BLaER1 (cell line): ENCODE measurements at regions not wholly inside any gene's neighbourhood (a gene's known extent, or its start where the extent isn't known, plus 50 kb on each side); places are given as distances from the start of the nearest gene placed in this dataset.
A peak's percentile ranks its signal among the peaks of the same experiment; 100 is the strongest.
"Not testable (repeated sequence)": the region's sequence is repeated elsewhere in the genome, so short reads cannot be mapped to it uniquely, and the experiment has no call there.

ENCODE experiments used
- H3K27ac ChIP-seq: shearing (Covaris generic); formaldehyde crosslinking; 2 replicates; pipeline ENCODE4 v1.8.1; 2022
- H3K27me3 ChIP-seq: shearing (Covaris generic); formaldehyde crosslinking; 2 replicates; pipeline ENCODE4 v1.8.1; 2022
- H3K36me3 ChIP-seq: shearing (Covaris generic); formaldehyde crosslinking; 2 replicates; pipeline ENCODE4 v1.8.1; 2022
- H3K4me1 ChIP-seq: shearing (Covaris generic); formaldehyde crosslinking; 2 replicates; pipeline ENCODE4 v1.8.1; 2022
- H3K4me2 ChIP-seq: shearing (Covaris generic); formaldehyde crosslinking; 2 replicates; pipeline ENCODE4 v1.8.1; 2022
- H3K4me3 ChIP-seq: shearing (Covaris generic); formaldehyde crosslinking; 2 replicates; pipeline ENCODE4 v1.8.1; 2022
- H3K9ac ChIP-seq: shearing (Covaris generic); formaldehyde crosslinking; 2 replicates; pipeline ENCODE4 v1.8.1; 2022
- H3K9me3 ChIP-seq: shearing (Covaris generic); formaldehyde crosslinking; 2 replicates; pipeline ENCODE4 v1.8.1; 2022
- H4K20me1 ChIP-seq: shearing (Covaris generic); formaldehyde crosslinking; 2 replicates; pipeline ENCODE4 v1.8.1; 2022
- Cebpa-rat ChIP-seq: shearing (Covaris generic); IDR thresholded peaks from 2 replicates; pipeline ENCODE4 v1.8.1; 2022

DNA sequence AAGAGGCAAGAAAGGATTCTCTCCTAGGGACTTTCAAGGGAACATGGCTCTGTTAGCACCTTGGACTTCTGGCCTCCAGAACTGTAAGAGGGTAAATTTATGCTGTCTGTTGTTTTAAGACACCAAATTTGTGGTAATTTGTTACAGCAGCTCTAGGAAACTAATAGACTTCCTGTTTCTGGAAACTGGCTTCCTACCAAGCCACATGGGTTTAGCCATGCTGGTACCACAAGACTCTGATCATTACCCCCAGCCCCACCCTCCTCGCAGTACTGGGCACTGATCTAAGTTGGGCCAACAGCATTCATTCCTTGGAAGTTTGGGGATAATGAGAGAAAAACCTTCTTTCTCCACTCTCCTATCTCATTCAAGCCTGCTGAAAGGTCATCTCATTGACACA is 109.5 kb upstream of the SMLR1 start:
- Histone ChIP-seq H3K27me3 (no peaks in the 10 kb centered on the region), H4K20me1 (no peaks in the 10 kb centered on the region)

DNA sequence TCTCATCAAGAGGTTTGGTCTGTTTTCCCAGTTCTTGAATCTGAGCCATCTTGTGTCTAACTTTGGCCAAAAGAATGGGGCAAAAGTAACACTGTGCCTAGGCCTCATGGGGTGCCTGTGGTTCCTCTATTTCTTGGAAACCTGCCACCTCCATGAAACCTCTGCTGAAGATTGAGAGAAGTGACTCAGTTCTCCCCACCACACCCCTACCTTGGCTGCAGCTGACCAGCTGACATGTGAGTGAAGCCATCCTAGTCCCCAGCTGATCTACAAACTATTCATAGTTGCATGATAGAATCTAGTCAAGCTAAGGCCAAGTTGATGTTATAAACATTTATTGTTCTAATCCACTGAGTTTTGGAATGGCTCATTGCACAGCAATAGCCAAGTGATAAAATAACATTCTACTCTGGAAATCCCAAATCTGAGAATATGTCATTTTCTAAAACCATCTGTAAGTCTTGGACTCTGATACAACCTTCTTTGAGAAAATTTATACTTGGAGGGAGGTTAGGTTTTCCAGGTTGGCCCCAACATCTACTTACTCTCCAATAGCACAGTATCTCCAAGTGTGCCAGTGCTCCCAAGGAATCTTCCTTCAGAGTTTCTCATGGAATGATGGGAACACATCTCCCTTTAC is 107.0 kb upstream of the SMLR1 start:
- Histone ChIP-seq H3K36me3 (no peaks in the 10 kb centered on the region), H3K27ac (no peak overlapping the region), H3K4me3 (no peak overlapping the region), H3K9me3 (peaks cover 8% of the 10 kb centered on the region), H3K4me1 (peaks cover 12% of the 10 kb centered on the region), H3K9ac (no peak overlapping the region), H3K4me2 (no peak overlapping the region), H4K20me1 (no peaks in the 10 kb centered on the region), H3K27me3 (no peaks in the 10 kb centered on the region)
- no peak for TF ChIP-seq Cebpa-rat

More for the DNA sequence above, 109.5 kb upstream of the SMLR1 start:
- Histone ChIP-seq H3K4me2 (peak overlapping the region; percentile 46), H3K27ac (no peak overlapping the region), H3K36me3 (no peaks in the 10 kb centered on the region), H3K4me1 (peaks cover 12% of the 10 kb centered on the region), H3K9ac (no peak overlapping the region), H3K9me3 (peaks cover 8% of the 10 kb centered on the region), H3K4me3 (no peak overlapping the region)
- no peak for TF ChIP-seq Cebpa-rat

GRCh38 chr6:130724089-130724488 is 103.1 kb upstream of the SMLR1 start:
- H3K4me3 ChIP-seq: no peak overlapping the region
- H3K4me2 ChIP-seq: no peak overlapping the region
- no peaks in the 10 kb centered on the region for H3K27me3 ChIP-seq
- H3K9ac ChIP-seq: no peak overlapping the region
- no peaks in the 10 kb centered on the region for H3K36me3 ChIP-seq
- peaks cover 2% of the 10 kb centered on the region for H3K9me3 ChIP-seq
- no peaks in the 10 kb centered on the region; the same call in 1 of the 2 replicates for H3K4me1 ChIP-seq
- no peak overlapping the region for H3K27ac ChIP-seq
- no peak for TF ChIP-seq Cebpa-rat
- no peaks in the 10 kb centered on the region for H4K20me1 ChIP-seq

GRCh38 chr6:130725551-130725950 is 101.7 kb upstream of the SMLR1 start:
- Histone ChIP-seq H3K4me1 (no peaks in the 10 kb centered on the region; the same call in 1 of the 2 replicates), H3K9ac (no peak overlapping the region), H3K9me3 (no peaks in the 10 kb centered on the region), H3K36me3 (no peaks in the 10 kb centered on the region), H4K20me1 (no peaks in the 10 kb centered on the region), H3K4me3 (no peak overlapping the region), H3K4me2 (no peak overlapping the region), H3K27me3 (no peaks in the 10 kb centered on the region), H3K27ac (no peak overlapping the region)
- TF ChIP-seq Cebpa-rat: no peak

GRCh38 chr6:130728064-130728463 is 99.1 kb upstream of the SMLR1 start:
- not testable (repeated sequence) for H3K27me3 ChIP-seq, H3K36me3 ChIP-seq, H4K20me1 ChIP-seq, H3K9me3 ChIP-seq, H3K4me1 ChIP-seq, H3K27ac ChIP-seq, H3K9ac ChIP-seq, H3K4me2 ChIP-seq, H3K4me3 ChIP-seq

DNA sequence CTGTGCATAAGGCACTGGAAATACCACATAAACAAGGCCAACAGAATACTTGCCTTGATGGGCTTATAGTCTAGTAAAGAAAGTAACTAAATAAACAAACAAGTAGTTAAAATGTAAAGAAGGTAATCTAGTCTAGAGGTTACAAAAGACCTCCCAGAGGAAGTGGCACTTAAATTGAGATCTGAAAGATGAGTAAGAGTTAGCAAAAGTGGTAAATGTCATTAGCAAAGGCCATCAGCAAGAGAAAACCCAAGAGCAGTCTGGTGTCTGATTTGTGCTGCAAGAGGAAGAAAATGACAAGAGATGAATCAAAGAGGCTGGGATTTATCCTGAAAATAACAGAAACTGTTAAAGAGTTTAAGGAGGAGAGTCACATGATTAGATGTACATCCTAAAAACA is 96.6 kb upstream of the SMLR1 start:
- Histone ChIP-seq H3K4me1 (no peaks in the 10 kb centered on the region; the same call in 1 of the 2 replicates), H3K27ac (no peak overlapping the region), H4K20me1 (no peaks in the 10 kb centered on the region), H3K9ac (no peak overlapping the region), H3K4me3 (no peak overlapping the region), H3K9me3 (no peaks in the 10 kb centered on the region), H3K27me3 (no peaks in the 10 kb centered on the region), H3K4me2 (no peak overlapping the region), H3K36me3 (no peaks in the 10 kb centered on the region)
- no peak for TF ChIP-seq Cebpa-rat

GRCh38 chr6:130734161-130734560 is 93.0 kb upstream of the SMLR1 start:
- Histone ChIP-seq H3K9me3 (no peaks in the 10 kb centered on the region), H3K27me3 (no peaks in the 10 kb centered on the region), H3K36me3 (no peaks in the 10 kb centered on the region), H3K4me3 (no peak overlapping the region), H3K9ac (no peak overlapping the region), H3K4me1 (no peaks in the 10 kb centered on the region), H3K4me2 (no peak overlapping the region), H4K20me1 (no peaks in the 10 kb centered on the region), H3K27ac (no peak overlapping the region)
- no peak for TF ChIP-seq Cebpa-rat

- no peak overlapping the region for H3K27ac ChIP-seq
- no peak overlapping the region for H3K4me3 ChIP-seq
- no peaks in the 10 kb centered on the region for H3K27me3 ChIP-seq
- H3K9me3 ChIP-seq: no peaks in the 10 kb centered on the region
- no peak overlapping the region for H3K4me2 ChIP-seq
- TF ChIP-seq Cebpa-rat: no peak
- no peaks in the 10 kb centered on the region for H3K36me3 ChIP-seq
- H3K9ac ChIP-seq: no peak overlapping the region
- H3K4me1 ChIP-seq: peaks cover 26% of the 10 kb centered on the region
- no peaks in the 10 kb centered on the region for H4K20me1 ChIP-seq
Measured at GRCh38 chr6:130740308-130740707, 86.9 kb upstream of the SMLR1 start.

GRCh38 chr6:130742131-130742681 is 85.0 kb upstream of the SMLR1 start:
- peaks cover 26% of the 10 kb centered on the region for H3K4me1 ChIP-seq
- H3K27ac ChIP-seq: no peak overlapping the region
- no peaks in the 10 kb centered on the region for H3K36me3 ChIP-seq
- no peaks in the 10 kb centered on the region for H3K27me3 ChIP-seq
- no peak overlapping the region for H3K4me3 ChIP-seq
- no peak overlapping the region for H3K9ac ChIP-seq
- no peak overlapping the region for H3K4me2 ChIP-seq
- no peaks in the 10 kb centered on the region for H4K20me1 ChIP-seq
- TF ChIP-seq Cebpa-rat: no peak
- no peaks in the 10 kb centered on the region for H3K9me3 ChIP-seq

DNA sequence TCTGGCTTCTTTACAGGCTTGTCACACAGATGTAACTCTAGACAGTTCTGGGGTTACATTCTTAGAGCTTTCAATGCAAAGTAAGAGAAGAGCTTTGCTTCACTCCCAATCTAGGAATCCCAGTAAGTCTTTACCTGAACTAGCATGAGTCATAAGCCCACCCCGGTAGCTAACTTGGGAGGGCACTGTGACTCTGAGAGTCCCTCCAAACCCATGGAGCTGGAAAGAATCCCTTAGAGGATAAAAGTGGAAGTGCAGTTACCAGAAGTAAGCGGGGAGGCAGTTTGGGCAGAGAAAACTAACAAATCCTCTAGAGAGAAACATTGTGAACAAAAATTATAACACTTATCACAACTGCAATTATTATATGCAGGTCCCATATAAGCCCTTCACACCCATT is 84.0 kb upstream of the SMLR1 start:
- peak overlapping the region; percentile 20; the same call in 1 of the 2 replicates for H3K4me2 ChIP-seq
- no peaks in the 10 kb centered on the region for H3K36me3 ChIP-seq
- no peak for TF ChIP-seq Cebpa-rat
- peaks cover 26% of the 10 kb centered on the region for H3K4me1 ChIP-seq
- no peaks in the 10 kb centered on the region for H3K9me3 ChIP-seq
- no peak overlapping the region for H3K27ac ChIP-seq
- no peaks in the 10 kb centered on the region for H3K27me3 ChIP-seq
- H3K9ac ChIP-seq: no peak overlapping the region
- no peak overlapping the region for H3K4me3 ChIP-seq
- H4K20me1 ChIP-seq: no peaks in the 10 kb centered on the region
